Tibial nerve (tissue), 4 donors: ENCODE measurements at regions not wholly inside any gene's neighbourhood (a gene's known extent, or its start where the extent isn't known, plus 50 kb on each side); places are given as distances from the start of the nearest gene placed in this dataset.

ENCODE experiments used
- DNase-seq, 2 donors: peaks; one replicate each; pipeline ENCODE4 v3.0.0-alpha.2; 2019; ENCODE audit warnings: low spot score in 2 of 2
- H3K27ac ChIP-seq, 4 donors: fragments of 200-600 bp; sonication (generic) in 3 of 4; one replicate each; pipeline ENCODE4 v1.5.1; 2017 to 2019; ENCODE audit warnings: mild to moderate bottlenecking in 1 of 4
- H3K27me3 ChIP-seq, 2 donors: fragments of 200-600 bp; sonication (generic) in 1 of 2; one replicate each; pipeline versions ENCODE4 v1.5.1 to v1.6.0; 2017 to 2019
- H3K36me3 ChIP-seq, 3 donors: fragments of 200-600 bp; sonication (generic); one replicate each; pipeline ENCODE4 v1.5.1; 2018 to 2019
- H3K4me1 ChIP-seq, 4 donors: fragments of 200-600 bp; sonication (generic) in 3 of 4; one replicate each; pipeline ENCODE4 v1.5.1; 2017 to 2019
- H3K4me3 ChIP-seq, 4 donors: fragments of 200-600 bp; sonication (generic) in 3 of 4; one replicate each; pipeline ENCODE4 v1.5.1; 2017 to 2019; ENCODE audit warnings: mild to moderate bottlenecking in 1 of 4, moderate library complexity in 1 of 4
- H3K9me3 ChIP-seq, 4 donors: fragments of 200-600 bp; sonication (generic) in 3 of 4; one replicate each; pipeline ENCODE4 v1.5.1; 2017 to 2019
- CTCF ChIP-seq, 5 experiments: fragments of 200-600 bp in 3 of 5; fragments of 450-650 bp in 2 of 5; sonication (generic) in 3 of 5; IDR thresholded peaks; one replicate each; pipeline ENCODE4 v1.5.1; 2016 to 2019; ENCODE audit warnings: antibody characterized with exemption in 5 of 5, mild to moderate bottlenecking in 3 of 5, moderate library complexity in 2 of 5
- EP300 ChIP-seq, 2 donors: sonication (generic); formaldehyde crosslinking; IDR thresholded peaks; one replicate each; pipeline ENCODE4 v1.6.1; 2017; ENCODE audit warnings: antibody characterized with exemption in 2 of 2, mild to moderate bottlenecking in 1 of 2
- POLR2A ChIP-seq, 2 donors: fragments of 450-650 bp; IDR thresholded peaks; one replicate each; pipeline ENCODE4 v1.6.1; 2017; ENCODE audit warnings: antibody characterized with exemption in 2 of 2, mild to moderate bottlenecking in 2 of 2, moderate library complexity in 2 of 2
- WGBS, 2 donors: methylation state at CpG; one replicate each; pipeline ENCODE4 v1.1.5; 2018; 5-methylcytosine and 5-hydroxymethylcytosine counted together

- DNase-seq, result no peak
- Histone ChIP-seq H3K4me1 (no peaks in the 10 kb centered on the region), H3K4me3 (no peak overlapping the region), H3K36me3 (no peaks in the 10 kb centered on the region), H3K27ac (no peak overlapping the region), H3K27me3 (no peaks in the 10 kb centered on the region), H3K9me3 (no peaks in the 10 kb centered on the region)
- no peak for TF ChIP-seq EP300 (IDR thresholded peaks at IDR 0.05)
- TF ChIP-seq CTCF (IDR thresholded peaks at IDR 0.05), result no peak
- no peak for TF ChIP-seq POLR2A (IDR thresholded peaks at IDR 0.05)
- WGBS, 2 donors, result 32 to 40% methylated on average over 1 of the region's 1 CpG
Measured at GRCh38 chr5:25579111-25579510, 934.3 kb upstream of the CDH10 start.

GRCh38 chr5:25573691-25574090, 928.9 kb upstream of the CDH10 start:
- H3K36me3 ChIP-seq, result no peaks in the 10 kb centered on the region
- no peaks in the 10 kb centered on the region for H3K9me3 ChIP-seq
- no peaks in the 10 kb centered on the region for H3K27me3 ChIP-seq
- DNase-seq, result no peak
- H3K4me3 ChIP-seq, result no peak overlapping the region
- no peak for TF ChIP-seq CTCF (IDR thresholded peaks at IDR 0.05)
- TF ChIP-seq EP300 (IDR thresholded peaks at IDR 0.05), result no peak
- 52 to 55% methylated on average over 2 of the region's 2 CpGs for WGBS, 2 donors
- no peak overlapping the region for H3K27ac ChIP-seq
- H3K4me1 ChIP-seq, result no peaks in the 10 kb centered on the region

GRCh38 chr5:25570067-25570583, 925.3 kb upstream of the CDH10 start:
- TF ChIP-seq CTCF (IDR thresholded peaks at IDR 0.05) (no peak), POLR2A (IDR thresholded peaks at IDR 0.05) (no peak), EP300 (IDR thresholded peaks at IDR 0.05) (no peak)

GRCh38 chr5:25568989-25569625, 924.3 kb upstream of the CDH10 start:
- TF ChIP-seq CTCF (IDR thresholded peaks at IDR 0.05) (no peak), POLR2A (IDR thresholded peaks at IDR 0.05) (no peak), EP300 (IDR thresholded peaks at IDR 0.05) (no peak)
- no peak overlapping the region for H3K27ac ChIP-seq
- no peak overlapping the region for H3K4me3 ChIP-seq
- H3K36me3 ChIP-seq, result no peaks in the 10 kb centered on the region
- H3K27me3 ChIP-seq, result no peaks in the 10 kb centered on the region
- WGBS, 2 donors, result 91 to 95% methylated on average over 17 of the region's 17 CpGs
- H3K9me3 ChIP-seq, result no peaks in the 10 kb centered on the region
- H3K4me1 ChIP-seq, result no peaks in the 10 kb centered on the region
- DNase-seq, result no peak

More at GRCh38 chr5:25570067-25570583, 925.3 kb upstream of the CDH10 start:
- no peaks in the 10 kb centered on the region for H3K9me3 ChIP-seq
- no peaks in the 10 kb centered on the region for H3K36me3 ChIP-seq
- WGBS, 2 donors, result 77 to 86% methylated on average over 5 of the region's 5 CpGs
- no peaks in the 10 kb centered on the region for H3K27me3 ChIP-seq
- H3K27ac ChIP-seq, result no peak overlapping the region
- H3K4me3 ChIP-seq, result no peak overlapping the region
- no peaks in the 10 kb centered on the region for H3K4me1 ChIP-seq
- DNase-seq, result no peak

- Histone ChIP-seq H3K27ac (no peak overlapping the region), H3K27me3 (no peaks in the 10 kb centered on the region), H3K36me3 (no peaks in the 10 kb centered on the region), H3K9me3 (peaks cover 0 to 6% (median 0%) of the 10 kb centered on the region in 4 donors), H3K4me3 (no peak overlapping the region), H3K4me1 (no peaks in the 10 kb centered on the region)
- no peak for DNase-seq
- TF ChIP-seq CTCF (IDR thresholded peaks at IDR 0.05), result no peak
- no peak for TF ChIP-seq EP300 (IDR thresholded peaks at IDR 0.05)
- no peak for TF ChIP-seq POLR2A (IDR thresholded peaks at IDR 0.05)
- whole genome bisulfite sequencing, 2 donors, result 87% methylated on average over 1 of the region's 1 CpG
Measured at GRCh38 chr5:25568294-25568693, 923.5 kb upstream of the CDH10 start.
